Bone marrow (tissue), 2 donors: ENCODE measurements at regions not wholly inside any gene's neighbourhood (a gene's known extent, or its start where the extent isn't known, plus 50 kb on each side); places are given as distances from the start of the nearest gene placed in this dataset.
"Not testable (repeated sequence)": the region's sequence is repeated elsewhere in the genome, so short reads cannot be mapped to it uniquely, and the experiment has no call there.

Experiments used
- DNase-seq, 2 donors: peaks; one replicate each; lab custom pipeline; 2025; lab: John Stamatoyannopoulos, UW

GRCh38 chr13:71214821-71215220 lies 652.2 kb downstream of the DACH1 start:
- DNase-seq = no peak

GRCh38 chr13:71214357-71214756 lies 652.6 kb downstream of the DACH1 start:
- DNase-seq = no peak

- DNase-seq = no peak
Measured at GRCh38 chr13:71213252-71213821, 653.7 kb downstream of the DACH1 start.

- DNase-seq = no peak
Measured at GRCh38 chr13:71210861-71211260, 656.1 kb downstream of the DACH1 start.

GRCh38 chr13:71209217-71209616 lies 657.8 kb downstream of the DACH1 start:
- no peak for DNase-seq

GRCh38 chr13:71184583-71184982 lies 682.4 kb downstream of the DACH1 start:
- DNase-seq = not testable (repeated sequence)

- not testable (repeated sequence) for DNase-seq
Measured at GRCh38 chr13:71183352-71183751, 683.7 kb downstream of the DACH1 start.

- DNase-seq = no peak
Measured at GRCh38 chr13:71171740-71172139, 695.3 kb downstream of the DACH1 start.

- no peak for DNase-seq
Measured at GRCh38 chr13:71169180-71169579, 697.8 kb downstream of the DACH1 start.

- DNase-seq = no peak
Measured at GRCh38 chr13:71156550-71156949, 710.5 kb downstream of the DACH1 start.

- DNase-seq = no peak
Measured at GRCh38 chr13:71149498-71150363, 717.3 kb downstream of the DACH1 start.

GRCh38 chr13:71149046-71149445 lies 718.0 kb downstream of the DACH1 start:
- no peak for DNase-seq

- no peak for DNase-seq
Measured at GRCh38 chr13:71148396-71148795, 718.6 kb downstream of the DACH1 start.

- no peak for DNase-seq
Measured at GRCh38 chr13:71144883-71145282, 722.1 kb downstream of the DACH1 start.

GRCh38 chr13:71137101-71137500 lies 729.9 kb downstream of the DACH1 start:
- no peak for DNase-seq

- no peak for DNase-seq
Measured at GRCh38 chr13:71124230-71124629, 742.8 kb downstream of the DACH1 start.

GRCh38 chr13:71118779-71119364 lies 748.1 kb downstream of the DACH1 start:
- no peak for DNase-seq

- DNase-seq = no peak
Measured at GRCh38 chr13:71117920-71118319, 749.1 kb downstream of the DACH1 start.

GRCh38 chr13:71115301-71115700 lies 751.7 kb downstream of the DACH1 start:
- no peak for DNase-seq

GRCh38 chr13:71096421-71096820 lies 770.6 kb downstream of the DACH1 start:
- DNase-seq = no peak

- DNase-seq = no peak
Measured at GRCh38 chr13:71090990-71091389, 776.0 kb downstream of the DACH1 start.

GRCh38 chr13:71089056-71089455 lies 777.9 kb downstream of the DACH1 start:
- DNase-seq = no peak

GRCh38 chr13:71087432-71087831 lies 779.6 kb downstream of the DACH1 start:
- DNase-seq = no peak
